ENCODE measurements at regions not wholly inside any gene's neighbourhood (a gene's known extent, or its start where the extent isn't known, plus 50 kb on each side); places are given as distances from the start of the nearest gene placed in this dataset.
"Not testable (repeated sequence)": the region's sequence is repeated elsewhere in the genome, so short reads cannot be mapped to it uniquely, and the experiment has no call there.

DNA sequence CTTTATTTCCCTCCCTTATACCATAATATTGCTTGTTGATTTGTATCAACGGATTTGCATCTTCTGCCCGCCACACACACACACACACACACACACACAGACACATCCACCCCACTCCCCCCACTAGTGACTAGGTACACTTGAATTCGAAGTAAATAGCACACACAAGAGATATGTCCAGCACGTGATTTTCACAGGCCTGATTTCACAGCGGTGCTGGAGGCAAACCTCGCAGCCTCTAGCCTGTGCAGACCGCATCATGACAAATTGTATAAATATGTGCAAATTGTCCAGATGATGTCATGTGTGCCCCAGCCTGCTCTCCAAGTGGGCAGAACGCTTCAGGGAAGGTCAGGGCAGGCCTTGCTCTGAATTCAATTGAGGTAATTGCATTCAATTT is 153.8 kb upstream of the TPTE start:
- DNase-seq = not testable (repeated sequence)

DNA sequence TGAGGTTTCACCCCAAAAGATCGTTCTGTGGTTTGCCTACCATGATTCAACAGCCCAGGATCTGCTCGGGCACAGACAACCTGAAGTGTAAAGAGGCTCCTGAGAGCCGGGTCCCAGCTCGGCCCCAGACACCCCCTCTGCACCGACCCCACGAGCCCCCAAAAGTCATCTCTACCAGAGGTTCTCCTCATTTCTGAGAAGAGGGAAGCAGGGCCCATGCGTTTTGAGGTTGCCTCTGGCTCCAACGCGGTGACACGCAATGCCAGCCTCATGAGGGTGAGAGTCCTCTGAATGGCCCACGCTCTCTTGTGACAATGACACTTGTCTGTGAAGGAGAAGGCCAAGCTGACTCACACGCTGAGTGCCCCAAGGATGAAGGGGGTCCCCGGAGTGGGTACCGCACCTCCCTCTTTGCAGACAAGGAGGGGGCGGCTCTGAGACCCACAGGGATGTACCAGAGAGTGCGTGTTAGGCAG is 153.0 kb upstream of the TPTE start:
- DNase-seq = not testable (repeated sequence)

GRCh38 chr21:10369289-10369688 is 152.1 kb upstream of the TPTE start:
- not testable (repeated sequence) for DNase-seq

DNA sequence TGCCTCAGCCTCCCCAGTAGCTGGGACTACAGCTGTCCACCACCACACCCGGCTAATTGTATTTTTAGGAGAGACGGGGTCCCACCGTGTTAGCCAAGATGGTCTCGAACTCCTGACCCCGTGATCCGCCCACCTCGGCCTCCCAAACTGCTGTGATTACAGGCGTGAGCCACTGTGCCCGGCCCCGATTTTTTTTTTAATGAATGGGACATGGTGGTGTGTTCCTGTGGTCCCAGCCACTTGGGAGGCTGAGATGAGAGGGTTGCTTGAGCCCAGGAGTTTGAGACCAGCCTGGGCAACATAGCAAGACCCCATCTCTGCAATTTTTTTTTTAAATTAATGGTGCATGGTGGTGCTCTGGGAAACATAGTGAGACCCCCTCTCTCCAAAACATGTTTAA is 143.6 kb upstream of the TPTE start:
- not testable (repeated sequence) for DNase-seq

DNA sequence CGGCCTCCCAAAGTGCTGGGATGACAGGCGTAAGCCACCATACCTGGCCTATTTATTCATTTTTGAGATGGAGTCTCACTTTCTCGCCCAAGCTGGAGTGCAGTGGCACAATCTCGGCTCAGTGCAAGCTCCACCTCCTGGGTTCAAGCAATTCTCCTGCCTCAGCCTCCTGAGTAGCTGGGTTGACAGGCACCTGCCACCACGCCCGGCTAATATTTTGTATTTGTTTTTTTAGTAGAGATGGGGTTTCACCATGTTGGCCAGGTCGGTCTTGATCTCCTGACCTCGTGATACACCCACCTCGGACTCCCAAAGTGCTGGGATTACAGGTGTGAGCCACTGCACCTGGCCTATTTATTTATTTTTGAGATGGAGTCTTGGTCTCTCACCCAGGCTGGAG is 141.6 kb upstream of the TPTE start:
- DNase-seq = not testable (repeated sequence)

GRCh38 chr21:10381687-10382060 is 139.7 kb upstream of the TPTE start:
- DNase-seq = not testable (repeated sequence)

GRCh38 chr21:10382135-10382534 is 139.2 kb upstream of the TPTE start:
- DNase-seq = not testable (repeated sequence)

DNA sequence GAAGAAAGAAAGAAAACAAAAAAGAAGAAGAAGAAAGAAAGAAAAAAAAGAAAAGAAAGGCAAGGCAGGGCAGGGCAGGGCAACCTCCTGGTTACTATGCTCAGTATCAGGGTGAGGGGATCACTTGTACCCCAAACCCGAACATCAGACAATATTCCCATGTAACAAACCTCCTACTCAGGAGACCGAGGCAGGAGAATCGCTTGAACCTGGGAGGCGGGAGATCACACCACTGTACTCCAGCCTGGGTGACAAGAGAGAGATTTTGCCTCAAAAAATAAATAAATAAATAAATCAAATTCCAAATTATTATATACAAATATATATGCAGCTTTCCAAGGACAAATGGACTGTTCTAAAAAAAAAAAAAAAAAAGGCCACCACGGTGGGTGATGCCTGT is 138.8 kb upstream of the TPTE start:
- DNase-seq = not testable (repeated sequence)

GRCh38 chr21:10383571-10383970 is 137.8 kb upstream of the TPTE start:
- not testable (repeated sequence) for DNase-seq

DNA sequence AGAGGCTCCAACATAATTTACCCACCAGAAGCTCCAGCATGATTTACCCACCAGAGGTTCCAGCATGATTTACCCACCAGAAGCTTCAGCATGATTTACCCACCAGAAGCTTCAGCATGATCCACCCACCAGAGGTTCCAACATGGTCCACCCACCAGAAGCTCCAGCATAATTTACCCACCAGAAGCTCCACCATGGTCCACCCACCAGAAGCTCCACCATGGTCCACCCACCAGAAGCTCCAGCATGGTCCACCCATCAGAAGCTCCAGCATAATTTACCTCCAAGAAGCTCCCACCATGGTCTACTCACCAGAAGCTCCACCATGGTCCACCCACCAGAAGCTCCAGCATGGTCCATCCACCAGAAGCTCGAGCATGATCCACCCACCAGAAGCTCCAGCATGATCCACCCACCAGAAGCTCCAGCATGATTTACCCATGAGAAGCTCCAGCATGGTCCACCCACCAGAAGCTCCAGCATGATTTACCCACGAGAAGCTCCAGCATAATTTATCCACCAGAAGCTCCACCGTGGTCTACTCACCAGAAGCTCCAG is 137.0 kb upstream of the TPTE start:
- DNase-seq = not testable (repeated sequence)

DNA sequence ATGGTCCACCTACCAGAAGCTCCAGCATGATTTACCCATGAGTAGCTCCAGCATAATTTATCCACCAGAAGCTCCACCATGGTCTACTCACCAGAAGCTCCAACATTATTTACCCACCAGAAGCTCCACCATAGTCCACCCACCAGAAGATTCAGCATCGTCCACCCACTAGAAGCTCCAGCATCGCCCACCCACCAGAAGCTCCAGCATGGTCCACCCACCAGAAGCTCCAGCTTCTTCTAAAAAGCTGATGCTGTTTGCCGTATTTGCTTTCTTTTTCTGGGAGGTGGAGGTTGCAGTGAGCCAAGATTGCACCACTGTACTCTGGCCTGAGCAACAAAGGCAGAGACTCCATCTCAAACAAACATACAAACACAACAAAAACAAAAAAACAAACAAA is 136.2 kb upstream of the TPTE start:
- DNase-seq = not testable (repeated sequence)

- DNase-seq = not testable (repeated sequence)
These were observed 135.4 kb upstream of the TPTE start for GRCh38 chr21:10385898-10386527.

DNA sequence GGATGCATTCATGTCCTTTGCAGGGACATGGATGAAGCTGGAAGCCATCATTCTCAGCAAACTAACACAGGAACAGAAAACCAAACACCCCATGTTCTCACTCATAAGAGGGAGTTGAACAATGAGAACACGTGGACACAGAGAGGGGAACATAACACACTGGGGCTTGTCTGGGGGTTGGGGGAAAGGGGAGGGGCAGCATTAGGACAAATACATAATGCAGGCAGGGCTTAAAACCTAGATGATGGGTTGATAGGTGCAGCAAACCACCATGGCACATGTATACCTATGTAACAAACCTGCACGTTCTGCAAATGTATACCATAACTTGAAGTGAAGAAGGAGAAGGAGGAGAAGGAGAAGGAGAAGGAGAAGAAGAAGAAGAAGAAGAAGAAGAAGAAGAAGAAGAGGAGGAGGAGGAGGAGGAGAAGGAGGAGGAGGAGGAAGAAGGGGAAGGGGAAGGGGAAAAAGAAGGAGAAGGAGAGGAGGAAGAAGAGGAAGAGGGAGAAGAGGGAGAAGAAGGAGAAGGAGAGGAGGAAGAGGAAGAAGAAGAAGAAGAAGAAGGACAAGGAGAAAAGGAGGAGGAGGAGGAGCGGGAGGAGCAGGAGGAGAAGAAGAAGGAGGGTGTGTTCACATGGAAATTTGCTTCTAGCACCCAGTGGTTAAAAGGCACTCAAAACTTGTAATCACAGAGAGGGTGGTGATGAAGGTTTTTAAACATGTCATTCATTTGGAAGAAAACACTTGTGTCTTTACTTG is 133.5 kb upstream of the TPTE start:
- not testable (repeated sequence) for DNase-seq

DNA sequence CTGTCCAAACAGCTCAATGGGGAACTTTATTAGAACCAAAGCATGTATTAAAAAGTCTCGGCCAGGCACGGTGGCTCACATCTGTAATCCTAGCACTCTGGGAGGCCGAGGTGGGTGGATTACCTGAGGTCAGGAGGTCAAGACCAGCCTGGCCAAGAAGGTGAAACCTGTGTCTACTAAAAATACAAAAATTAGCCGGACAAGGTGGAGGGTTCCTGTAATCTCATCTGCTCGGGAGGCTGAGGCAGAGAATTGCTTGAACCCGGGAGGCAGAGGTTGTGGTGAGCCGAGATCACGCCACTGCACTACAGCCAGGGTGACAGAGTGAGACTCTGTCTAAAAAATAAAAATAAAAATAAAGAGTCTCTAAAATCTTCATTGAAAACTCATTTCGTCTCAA is 132.8 kb upstream of the TPTE start:
- not testable (repeated sequence) for DNase-seq

DNA sequence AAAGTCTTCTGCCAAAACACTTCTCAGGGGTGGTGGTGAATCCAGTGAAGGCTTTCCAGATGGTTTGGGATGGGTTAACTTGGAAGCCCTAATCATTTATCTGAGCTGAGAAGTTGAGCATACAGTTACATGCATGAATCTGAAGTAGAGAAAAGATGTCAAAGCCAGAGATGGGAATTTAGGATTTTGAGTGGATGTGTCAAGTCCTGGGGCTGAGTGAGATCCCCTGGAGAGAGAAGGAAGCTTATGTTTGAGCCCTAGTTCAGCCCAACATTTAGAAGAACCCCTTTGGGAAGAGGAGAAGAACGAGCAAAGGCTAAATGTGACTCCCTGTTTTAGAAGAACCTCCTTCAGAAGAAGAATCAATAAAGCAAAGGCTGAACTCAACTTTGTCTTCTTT is 129.1 kb upstream of the TPTE start:
- DNase-seq = not testable (repeated sequence)

DNA sequence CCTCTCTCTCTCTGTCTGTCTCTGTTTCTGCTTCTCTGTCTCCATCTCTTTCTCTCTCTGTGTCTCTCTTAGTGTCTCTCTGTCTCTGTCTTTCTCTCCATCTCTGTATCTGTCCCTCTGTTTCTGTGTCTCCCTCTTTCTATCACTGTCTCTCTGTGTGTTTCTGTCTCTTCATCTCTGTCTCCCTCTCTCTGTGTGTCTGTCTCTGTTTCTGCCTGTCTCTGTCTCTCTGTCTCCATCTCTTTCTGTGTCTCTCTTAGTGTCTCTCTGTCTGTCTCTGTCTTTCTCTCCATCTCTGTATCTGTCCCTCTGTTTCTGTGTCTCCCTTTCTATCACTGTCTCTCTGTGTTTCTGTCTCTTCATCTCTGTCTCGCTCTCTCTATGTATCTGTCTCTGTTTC is 125.4 kb upstream of the TPTE start:
- DNase-seq = not testable (repeated sequence)

- not testable (repeated sequence) for DNase-seq
These were observed 123.9 kb upstream of the TPTE start for GRCh38 chr21:10397495-10397915.

GRCh38 chr21:10398692-10399489 is 122.5 kb upstream of the TPTE start:
- not testable (repeated sequence) for DNase-seq

GRCh38 chr21:10400622-10401361 is 120.6 kb upstream of the TPTE start:
- not testable (repeated sequence) for DNase-seq

DNA sequence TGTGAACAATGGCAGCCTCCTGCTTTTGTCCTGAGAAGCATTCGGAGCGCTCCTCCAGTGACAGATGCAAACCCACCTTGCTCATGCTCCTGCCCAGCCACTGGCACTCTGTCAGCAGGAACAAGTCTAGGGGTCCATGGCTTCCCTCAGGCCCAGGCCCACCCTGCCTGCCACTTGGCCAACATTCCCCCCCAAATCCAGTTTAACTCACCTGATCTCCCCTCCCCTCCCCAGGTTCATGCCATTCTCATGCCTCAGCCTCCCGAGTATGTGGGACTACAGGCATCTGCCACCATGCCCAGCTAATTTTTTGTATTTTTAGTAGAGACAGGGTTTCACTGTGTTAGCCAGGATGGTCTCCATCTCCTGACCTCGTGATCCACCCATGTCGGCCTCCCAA is 118.9 kb upstream of the TPTE start:
- not testable (repeated sequence) for DNase-seq

DNA sequence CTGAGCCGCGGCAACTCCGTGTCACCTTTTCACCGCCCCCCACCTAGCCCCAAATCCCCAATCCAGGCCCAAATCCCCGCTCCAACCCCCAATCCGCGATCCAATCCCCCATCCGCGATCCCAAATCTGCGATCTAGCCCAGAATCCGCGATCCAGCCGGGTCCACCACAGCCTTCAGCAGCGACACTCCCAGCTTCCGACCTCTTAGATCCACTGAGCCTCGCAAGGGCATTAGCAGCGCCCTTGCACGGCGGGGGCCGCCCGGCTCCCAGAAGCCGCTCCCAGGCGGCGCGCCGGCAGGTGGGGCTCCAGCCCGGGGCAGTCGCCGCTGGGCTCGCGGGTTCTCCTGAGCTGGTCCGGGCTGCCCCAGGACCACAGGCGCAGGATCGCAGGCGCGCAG is 116.1 kb upstream of the TPTE start:
- DNase-seq = not testable (repeated sequence)

GRCh38 chr21:10409786-10410185 is 111.6 kb upstream of the TPTE start:
- not testable (repeated sequence) for DNase-seq
